WERI-Rb-1 (cell line): ENCODE measurements at regions not wholly inside any gene's neighbourhood (a gene's known extent, or its start where the extent isn't known, plus 50 kb on each side); places are given as distances from the start of the nearest gene placed in this dataset.
"Not testable (repeated sequence)": the region's sequence is repeated elsewhere in the genome, so short reads cannot be mapped to it uniquely, and the experiment has no call there.

Experiments
- DNase-seq: peaks from one replicate; pipeline ENCODE4 v3.0.0-alpha.2; 2020
- H3K27ac ChIP-seq: fragments of 250-450 bp; sonication (Bioruptor Pico); 2 replicates; pipeline ENCODE4 v1.5.1; 2020; ENCODE audit warnings: mild to moderate bottlenecking, moderate library complexity
- H3K27me3 ChIP-seq: fragments of 250-450 bp; sonication (Bioruptor Pico); 2 replicates; pipeline ENCODE4 v1.5.1; 2021; ENCODE audit warnings: mild to moderate bottlenecking, low read depth, moderate library complexity; ENCODE audit not compliant: insufficient read depth, severe bottlenecking
- H3K36me3 ChIP-seq: fragments of 250-450 bp; sonication (Bioruptor Pico); 2 replicates; pipeline ENCODE4 v1.5.1; 2020; ENCODE audit warnings: mild to moderate bottlenecking, moderate library complexity
- H3K4me3 ChIP-seq: 2 replicates; pipeline ENCODE4 v1.5.1; 2011; ENCODE audit warnings: low read depth, mild to moderate bottlenecking, control low read depth, low read length
- H3K9me3 ChIP-seq: fragments of 250-450 bp; sonication (Bioruptor Pico); 2 replicates; pipeline ENCODE4 v1.5.1; 2021; ENCODE audit warnings: mild to moderate bottlenecking, moderate library complexity; ENCODE audit not compliant: severe bottlenecking
- TF ChIP-seq, protein P1 (sequence below): IDR thresholded peaks from 2 replicates; pipeline ENCODE4 v1.5.1; 2011; ENCODE audit warnings: low read depth, mild to moderate bottlenecking, control low read depth, inconsistent platforms, low read length

DNA sequence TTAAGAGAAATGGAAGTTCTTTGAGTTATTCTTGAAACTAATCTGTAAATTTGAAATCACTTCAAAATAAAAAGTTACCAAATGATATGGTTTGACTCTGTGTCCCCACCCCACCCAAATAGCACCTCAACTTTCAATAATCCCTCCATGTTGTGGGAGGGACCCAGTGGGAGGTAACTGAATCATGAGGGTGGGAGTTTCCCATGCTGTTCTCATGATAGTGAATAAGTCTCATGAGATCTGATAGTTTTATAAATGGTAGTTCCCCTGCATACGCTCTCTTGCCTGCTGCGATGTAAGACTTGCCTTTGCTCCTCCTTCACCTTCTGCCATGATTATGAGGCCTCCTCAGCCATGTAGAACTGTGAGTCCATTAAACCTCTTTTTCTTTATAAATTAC is 690.7 kb upstream of the ZNF385D start:
- no peaks in the 10 kb centered on the region for H3K9me3 ChIP-seq
- TF ChIP-seq, protein P1, sequence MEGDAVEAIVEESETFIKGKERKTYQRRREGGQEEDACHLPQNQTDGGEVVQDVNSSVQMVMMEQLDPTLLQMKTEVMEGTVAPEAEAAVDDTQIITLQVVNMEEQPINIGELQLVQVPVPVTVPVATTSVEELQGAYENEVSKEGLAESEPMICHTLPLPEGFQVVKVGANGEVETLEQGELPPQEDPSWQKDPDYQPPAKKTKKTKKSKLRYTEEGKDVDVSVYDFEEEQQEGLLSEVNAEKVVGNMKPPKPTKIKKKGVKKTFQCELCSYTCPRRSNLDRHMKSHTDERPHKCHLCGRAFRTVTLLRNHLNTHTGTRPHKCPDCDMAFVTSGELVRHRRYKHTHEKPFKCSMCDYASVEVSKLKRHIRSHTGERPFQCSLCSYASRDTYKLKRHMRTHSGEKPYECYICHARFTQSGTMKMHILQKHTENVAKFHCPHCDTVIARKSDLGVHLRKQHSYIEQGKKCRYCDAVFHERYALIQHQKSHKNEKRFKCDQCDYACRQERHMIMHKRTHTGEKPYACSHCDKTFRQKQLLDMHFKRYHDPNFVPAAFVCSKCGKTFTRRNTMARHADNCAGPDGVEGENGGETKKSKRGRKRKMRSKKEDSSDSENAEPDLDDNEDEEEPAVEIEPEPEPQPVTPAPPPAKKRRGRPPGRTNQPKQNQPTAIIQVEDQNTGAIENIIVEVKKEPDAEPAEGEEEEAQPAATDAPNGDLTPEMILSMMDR: no peak
- H3K27ac ChIP-seq: no peak overlapping the region
- no peaks in the 10 kb centered on the region for H3K36me3 ChIP-seq
- no peaks in the 10 kb centered on the region for H3K27me3 ChIP-seq
- no peak for DNase-seq
- H3K4me3 ChIP-seq: no peak overlapping the region

DNA sequence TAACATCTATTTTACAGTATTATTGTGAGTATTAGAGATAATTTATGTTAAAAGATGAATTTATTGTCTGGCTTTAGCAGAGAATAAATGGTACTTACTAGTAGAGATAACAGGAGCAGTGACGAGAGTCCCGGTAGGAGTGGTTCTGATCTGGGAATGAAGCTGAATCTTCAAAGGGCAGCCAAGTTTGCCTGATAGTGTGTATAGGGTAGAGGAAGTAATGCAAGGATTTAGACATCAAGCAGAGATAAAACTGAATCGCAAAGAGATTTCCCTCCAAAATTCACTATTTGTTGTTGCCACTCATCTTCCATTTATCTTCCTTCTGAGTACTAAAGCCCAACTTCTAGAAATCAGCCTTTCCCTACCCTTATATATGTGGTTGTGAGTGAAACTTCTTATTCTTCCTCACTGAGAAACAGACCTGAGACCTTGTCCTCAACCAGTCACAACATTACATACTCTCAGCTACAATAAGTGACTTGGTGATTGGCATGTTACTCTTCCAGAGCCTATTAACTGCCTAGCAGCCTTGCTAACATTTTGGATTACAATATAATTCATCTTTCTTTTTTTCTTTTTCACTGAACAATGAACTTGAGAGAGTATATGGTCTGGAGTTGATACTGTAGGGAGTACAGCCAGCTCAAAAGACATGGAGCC is 692.7 kb upstream of the ZNF385D start:
- TF ChIP-seq, protein P1: no peak
- no peaks in the 10 kb centered on the region for H3K9me3 ChIP-seq
- no peak for DNase-seq
- no peaks in the 10 kb centered on the region for H3K27me3 ChIP-seq
- no peak overlapping the region for H3K4me3 ChIP-seq
- H3K36me3 ChIP-seq: no peaks in the 10 kb centered on the region
- no peak overlapping the region for H3K27ac ChIP-seq

DNA sequence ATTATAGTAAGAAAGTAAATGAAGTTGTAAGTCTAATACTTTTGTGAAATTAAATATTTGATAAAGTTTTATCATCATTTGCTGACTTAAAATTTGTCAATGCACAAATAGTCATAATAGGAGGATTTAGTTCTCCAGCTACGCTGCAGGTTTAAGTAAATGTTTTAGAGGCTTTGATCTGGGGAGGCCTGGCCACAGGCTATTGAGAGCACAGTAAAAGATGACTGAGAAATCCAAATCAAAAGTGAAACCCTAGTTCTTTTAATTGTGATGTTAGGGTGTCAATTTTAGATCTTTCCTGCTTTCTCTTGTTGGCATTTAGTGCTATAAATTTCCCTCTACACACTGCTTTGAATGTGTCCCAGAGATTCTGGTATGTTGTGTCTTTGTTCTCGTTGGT is 694.3 kb upstream of the ZNF385D start:
- H3K36me3 ChIP-seq, H3K9me3 ChIP-seq, H3K27ac ChIP-seq, H3K4me3 ChIP-seq, DNase-seq, H3K27me3 ChIP-seq: not testable (repeated sequence)

DNA sequence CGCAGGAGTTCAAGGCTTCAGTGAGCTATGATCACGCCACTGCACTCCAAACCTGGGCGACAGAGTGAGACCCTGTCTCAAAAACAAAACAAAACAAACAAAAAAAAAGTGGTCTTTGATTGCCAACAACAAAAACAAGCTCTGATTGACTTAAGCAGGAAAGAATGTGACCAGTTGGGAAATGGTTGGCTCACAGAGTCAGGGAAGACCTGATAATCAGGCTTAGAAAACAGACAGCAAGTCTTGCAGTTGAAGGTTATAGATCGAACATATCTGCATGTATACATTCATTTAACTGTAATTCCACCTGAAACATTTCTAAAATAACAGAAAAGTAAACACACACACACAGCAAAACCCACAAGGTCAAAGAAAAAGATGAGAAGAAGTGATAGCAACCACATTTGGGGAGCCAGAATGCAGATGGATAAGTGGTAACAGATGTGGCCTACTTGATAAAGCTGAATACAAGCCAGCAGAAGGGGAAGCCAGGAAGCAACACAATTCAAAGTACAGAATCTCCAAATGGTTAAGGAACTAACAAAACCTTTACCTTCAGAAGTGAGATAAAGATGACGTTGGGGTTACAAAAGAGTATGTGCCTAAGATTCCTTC is 699.9 kb upstream of the ZNF385D start:
- Histone ChIP-seq H3K36me3 (no peaks in the 10 kb centered on the region), H3K27ac (no peak overlapping the region)
- no peak for DNase-seq

DNA sequence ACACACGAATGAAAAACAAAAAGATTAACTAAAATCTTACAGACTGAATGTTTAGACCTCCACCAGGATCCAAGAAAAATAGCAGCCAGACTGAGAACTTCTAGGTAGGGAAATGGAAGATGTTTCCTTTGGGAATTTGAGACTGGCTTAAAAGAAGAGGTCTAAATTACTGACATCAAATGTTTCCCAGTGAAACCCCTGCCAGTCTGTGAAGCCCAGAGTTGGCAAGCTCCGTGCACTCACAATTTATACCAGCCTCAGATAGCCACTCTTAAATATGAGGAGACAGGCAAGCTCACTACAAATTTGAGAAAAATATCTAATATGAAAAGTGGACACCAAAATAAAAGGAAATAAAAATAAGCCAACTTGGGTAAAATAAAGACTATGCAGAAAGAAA is 700.5 kb upstream of the ZNF385D start:
- no peak overlapping the region for H3K4me3 ChIP-seq
- no peak for DNase-seq
- TF ChIP-seq, protein P1: no peak

More for the DNA sequence above, 699.9 kb upstream of the ZNF385D start:
- no peaks in the 10 kb centered on the region for H3K27me3 ChIP-seq
- H3K4me3 ChIP-seq: no peak overlapping the region
- H3K9me3 ChIP-seq: no peaks in the 10 kb centered on the region
- TF ChIP-seq, protein P1: no peak

DNA sequence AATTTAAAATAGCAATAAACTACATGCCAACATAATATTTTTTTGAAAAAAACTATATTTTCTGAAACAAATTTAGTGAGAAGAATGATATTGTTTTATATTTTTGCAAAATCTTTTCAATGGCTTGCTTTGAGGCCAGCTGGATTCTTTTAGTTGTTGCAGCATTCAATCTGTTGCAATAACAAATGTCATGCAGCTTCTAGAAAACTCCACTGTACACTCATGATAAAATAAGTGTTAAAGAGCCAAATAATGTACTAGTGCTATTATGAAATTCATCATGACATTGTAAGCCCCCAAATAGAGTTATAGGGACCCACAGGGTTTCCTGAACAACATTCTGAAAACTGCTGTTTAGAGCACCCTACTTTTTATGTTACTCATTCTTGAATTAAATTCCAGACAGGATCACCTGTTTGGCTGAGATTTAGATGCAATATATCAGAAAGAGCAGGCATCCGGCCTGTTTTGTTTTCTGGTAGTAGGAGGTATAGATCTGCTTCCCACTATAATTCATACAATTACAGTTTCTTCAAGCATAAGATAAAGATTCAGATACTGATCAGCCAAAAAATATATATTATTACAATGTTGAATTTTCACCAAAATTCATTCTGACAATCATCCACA is 703.0 kb upstream of the ZNF385D start:
- H3K27me3 ChIP-seq: no peaks in the 10 kb centered on the region
- no peak overlapping the region for H3K4me3 ChIP-seq
- TF ChIP-seq, protein P1: no peak
- no peaks in the 10 kb centered on the region for H3K9me3 ChIP-seq
- H3K27ac ChIP-seq: no peak overlapping the region
- no peaks in the 10 kb centered on the region for H3K36me3 ChIP-seq
- DNase-seq: no peak

More for the DNA sequence above, 700.5 kb upstream of the ZNF385D start:
- Histone ChIP-seq H3K27ac (no peak overlapping the region), H3K27me3 (no peaks in the 10 kb centered on the region), H3K36me3 (no peaks in the 10 kb centered on the region), H3K9me3 (no peaks in the 10 kb centered on the region)
